Ammon's horn (tissue), 1 donor: ENCODE measurements at regions not wholly inside any gene's neighbourhood (a gene's known extent, or its start where the extent isn't known, plus 50 kb on each side); places are given as distances from the start of the nearest gene placed in this dataset.
"Not testable (repeated sequence)": the region's sequence is repeated elsewhere in the genome, so short reads cannot be mapped to it uniquely, and the experiment has no call there.

Experiments used
- DNase-seq: peaks from one replicate; pipeline ENCODE4 v3.0.0-alpha.2; 2016; ENCODE audit warnings: low spot score

- no peak for DNase-seq
These were observed 83.7 kb upstream of the PPP2R2D start for GRCh38 chr10:131816941-131817700.

GRCh38 chr10:131817866-131818509 lies 82.8 kb upstream of the PPP2R2D start:
- DNase-seq: no peak

GRCh38 chr10:131818510-131819234 lies 82.1 kb upstream of the PPP2R2D start:
- DNase-seq: no peak

GRCh38 chr10:131819241-131820072 lies 81.4 kb upstream of the PPP2R2D start:
- no peak for DNase-seq

GRCh38 chr10:131820626-131821025 lies 80.2 kb upstream of the PPP2R2D start:
- no peak for DNase-seq

GRCh38 chr10:131821378-131822012 lies 79.3 kb upstream of the PPP2R2D start:
- DNase-seq: no peak

GRCh38 chr10:131822013-131822691 lies 78.7 kb upstream of the PPP2R2D start:
- DNase-seq: no peak

GRCh38 chr10:131822692-131823245 lies 78.0 kb upstream of the PPP2R2D start:
- DNase-seq: no peak

- not testable (repeated sequence) for DNase-seq
These were observed 77.2 kb upstream of the PPP2R2D start for GRCh38 chr10:131823601-131824099.

- no peak for DNase-seq
These were observed 76.2 kb upstream of the PPP2R2D start for GRCh38 chr10:131824371-131825149.

GRCh38 chr10:131825150-131825848 lies 75.5 kb upstream of the PPP2R2D start:
- DNase-seq: peak; percentile 22

- no peak for DNase-seq
These were observed 74.7 kb upstream of the PPP2R2D start for GRCh38 chr10:131825960-131826650.

GRCh38 chr10:131829156-131829930 lies 71.5 kb upstream of the PPP2R2D start:
- DNase-seq: no peak

GRCh38 chr10:131830446-131831130 lies 70.2 kb upstream of the PPP2R2D start:
- no peak for DNase-seq

GRCh38 chr10:131831561-131831960 lies 69.2 kb upstream of the PPP2R2D start:
- no peak for DNase-seq

- no peak for DNase-seq
These were observed 68.6 kb upstream of the PPP2R2D start for GRCh38 chr10:131832056-131832685.
